Ovary (tissue), 7 donors: ENCODE measurements at regions not wholly inside any gene's neighbourhood (a gene's known extent, or its start where the extent isn't known, plus 50 kb on each side); places are given as distances from the start of the nearest gene placed in this dataset.

ENCODE experiments used
- DNase-seq, 5 donors: peaks; one replicate each; pipeline ENCODE4 v3.0.0-alpha.2; 2019 to 2020
- H3K27ac ChIP-seq, 2 donors: fragments of 200-600 bp; one replicate each; pipeline versions ENCODE4 v1.5.1 to v1.8.0; 2019 to 2022
- H3K27me3 ChIP-seq: fragments of 200-600 bp; one replicate; pipeline ENCODE4 v1.8.0; 2022
- H3K36me3 ChIP-seq: fragments of 200-600 bp; sonication (generic); one replicate; pipeline ENCODE4 v1.5.1; 2019
- H3K4me1 ChIP-seq: one replicate; pipeline ENCODE4 v1.8.1; 2013; ENCODE audit warnings: mild to moderate bottlenecking, moderate library complexity; ENCODE audit not compliant: insufficient read depth
- H3K4me3 ChIP-seq: fragments of 200-600 bp; sonication (generic); one replicate; pipeline ENCODE4 v1.5.1; 2017
- H3K9me3 ChIP-seq, 2 donors: fragments of 200-600 bp in 1 of 2; sonication (generic) in 1 of 2; one replicate each; pipeline versions ENCODE4 v1.5.1 to v1.8.1; 2013 to 2019; ENCODE audit warnings: mild to moderate bottlenecking in 1 of 2, moderate library complexity in 1 of 2
- EP300 ChIP-seq: sonication (generic); formaldehyde crosslinking; IDR thresholded peaks from one replicate; pipeline ENCODE4 v1.6.1; 2017; ENCODE audit warnings: antibody characterized with exemption
- POLR2A ChIP-seq: fragments of 450-650 bp; IDR thresholded peaks from one replicate; pipeline ENCODE4 v1.6.1; 2017; ENCODE audit warnings: antibody characterized with exemption, mild to moderate bottlenecking, moderate library complexity
- WGBS, 3 donors: extraction: QIAGEN DNeasy Blood & Tissue Kit in 1 of 3; methylation state at CpG; one replicate each; pipeline versions ENCODE4 v1.1.5 to v1.1.7; 2013 to 2017; 5-methylcytosine and 5-hydroxymethylcytosine counted together
- intact Hi-C, 4 donors: fragments of 100-400 bp; cut with DNase I; formaldehyde crosslinking; loops; one replicate each; pipeline versions ENCODE4 v1.11.0 to v1.15.1; 2022 to 2023
- TF ChIP-seq, protein P1 (sequence below), 3 donors: fragments of 450-650 bp in 2 of 3; fragments of 200-600 bp in 1 of 3; IDR thresholded peaks; one replicate each; pipeline versions ENCODE4 v1.5.1 to v1.8.0; 2016 to 2022; ENCODE audit warnings: antibody characterized with exemption in 3 of 3, mild to moderate bottlenecking in 1 of 3
- donor health status: DM: no; HTN: no; CAD: no; lungs with moderate emphysema.
- donor health status: DM: no; HTN: no; CAD: no.
- donor health status: Bipolar disorder and iron deficiency.
- donor health status: DM: no; HTN: no; CAD: no.
- donor health status: DM: yes; HTN: yes; CAD: no.

DNA sequence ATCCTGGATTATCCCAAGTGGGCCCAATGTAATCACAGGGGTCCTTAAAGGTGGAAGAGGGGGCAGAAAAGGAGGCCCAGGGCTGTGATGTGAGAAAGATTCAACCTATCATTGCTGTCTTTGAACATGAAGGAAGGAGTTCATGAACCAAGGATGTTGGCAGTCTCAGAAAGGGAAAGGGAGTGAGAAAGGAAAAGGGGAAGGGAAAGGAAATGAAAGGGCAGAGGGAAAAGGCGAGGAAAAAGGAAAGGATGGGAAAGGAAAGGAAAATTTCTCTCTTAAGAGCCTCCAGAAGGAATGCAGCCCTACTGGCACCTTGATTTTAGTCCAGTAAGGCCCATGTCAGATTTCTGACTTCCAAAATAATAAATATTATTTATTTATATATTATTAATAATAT is 687.8 kb downstream of the COL12A1 start:
- DNase-seq: no peak
- no peak overlapping the region for H3K4me3 ChIP-seq
- no peaks in the 10 kb centered on the region for H3K36me3 ChIP-seq
- no peaks in the 10 kb centered on the region for H3K27me3 ChIP-seq
- intact Hi-C loops: no loop called here
- TF ChIP-seq POLR2A (no peak), EP300 (no peak)
- TF ChIP-seq, protein P1, sequence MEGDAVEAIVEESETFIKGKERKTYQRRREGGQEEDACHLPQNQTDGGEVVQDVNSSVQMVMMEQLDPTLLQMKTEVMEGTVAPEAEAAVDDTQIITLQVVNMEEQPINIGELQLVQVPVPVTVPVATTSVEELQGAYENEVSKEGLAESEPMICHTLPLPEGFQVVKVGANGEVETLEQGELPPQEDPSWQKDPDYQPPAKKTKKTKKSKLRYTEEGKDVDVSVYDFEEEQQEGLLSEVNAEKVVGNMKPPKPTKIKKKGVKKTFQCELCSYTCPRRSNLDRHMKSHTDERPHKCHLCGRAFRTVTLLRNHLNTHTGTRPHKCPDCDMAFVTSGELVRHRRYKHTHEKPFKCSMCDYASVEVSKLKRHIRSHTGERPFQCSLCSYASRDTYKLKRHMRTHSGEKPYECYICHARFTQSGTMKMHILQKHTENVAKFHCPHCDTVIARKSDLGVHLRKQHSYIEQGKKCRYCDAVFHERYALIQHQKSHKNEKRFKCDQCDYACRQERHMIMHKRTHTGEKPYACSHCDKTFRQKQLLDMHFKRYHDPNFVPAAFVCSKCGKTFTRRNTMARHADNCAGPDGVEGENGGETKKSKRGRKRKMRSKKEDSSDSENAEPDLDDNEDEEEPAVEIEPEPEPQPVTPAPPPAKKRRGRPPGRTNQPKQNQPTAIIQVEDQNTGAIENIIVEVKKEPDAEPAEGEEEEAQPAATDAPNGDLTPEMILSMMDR (IDR thresholded peaks at IDR 0.05): no peak
- no peaks in the 10 kb centered on the region for H3K9me3 ChIP-seq
- H3K27ac ChIP-seq: no peak overlapping the region
- H3K4me1 ChIP-seq: no peaks in the 10 kb centered on the region
- WGBS, 3 donors: 82 to 95% (median 93%) methylated on average over 1 of the region's 1 CpG

DNA sequence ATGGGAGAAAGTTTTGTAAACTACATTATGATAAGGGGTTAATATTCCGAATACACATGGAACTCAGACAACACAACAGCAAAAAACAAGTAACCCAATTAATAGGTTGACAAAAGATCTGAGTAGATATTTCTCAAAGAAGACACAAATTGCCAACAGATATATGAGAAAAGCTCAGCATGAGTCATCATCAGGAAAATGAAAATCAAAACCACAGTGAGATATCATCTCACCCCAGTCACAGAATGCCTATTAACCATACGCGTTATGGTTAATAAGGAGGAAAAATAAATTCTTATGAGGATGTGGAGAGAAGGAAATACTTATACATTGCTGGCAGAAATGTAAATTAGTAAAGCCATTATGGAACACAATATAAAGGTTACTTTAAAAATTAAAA is 695.0 kb downstream of the COL12A1 start:
- Histone ChIP-seq H3K9me3 (no peaks in the 10 kb centered on the region), H3K36me3 (no peaks in the 10 kb centered on the region), H3K27me3 (no peaks in the 10 kb centered on the region), H3K27ac (no peak overlapping the region), H3K4me3 (no peak overlapping the region), H3K4me1 (no peaks in the 10 kb centered on the region)
- no peak for DNase-seq
- 92 to 94% (median 93%) methylated on average over 3 of the region's 3 CpGs for WGBS, 3 donors
- TF ChIP-seq POLR2A: no peak
- TF ChIP-seq, protein P1 (IDR thresholded peaks at IDR 0.05): no peak
- no peak for TF ChIP-seq EP300
- intact Hi-C loops: no loop called here

DNA sequence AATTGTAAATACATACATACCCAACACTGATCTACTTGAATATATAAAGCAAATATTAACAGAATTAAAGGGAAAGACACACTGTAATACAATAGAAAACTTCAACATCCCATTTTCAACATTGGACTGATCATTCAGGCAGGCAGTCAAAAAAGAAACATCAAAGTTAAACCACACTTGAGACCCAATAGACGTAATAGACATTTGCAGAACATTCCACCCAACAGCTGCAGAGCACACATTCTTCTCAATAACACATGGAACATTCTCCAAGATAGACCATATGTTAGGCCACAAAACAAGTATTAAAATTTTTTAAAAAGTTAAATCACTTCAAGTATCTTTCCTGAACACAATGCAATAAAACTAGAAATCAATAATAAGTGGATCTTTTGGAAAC is 698.2 kb downstream of the COL12A1 start:
- TF ChIP-seq, protein P1 (IDR thresholded peaks at IDR 0.05): no peak
- TF ChIP-seq POLR2A: no peak
- no peak for TF ChIP-seq EP300
- Histone ChIP-seq H3K27me3 (no peaks in the 10 kb centered on the region), H3K4me1 (no peaks in the 10 kb centered on the region), H3K9me3 (peaks cover 0 to 4% of the 10 kb centered on the region in 2 donors), H3K36me3 (no peaks in the 10 kb centered on the region), H3K27ac (no peak overlapping the region), H3K4me3 (no peak overlapping the region)
- WGBS, 3 donors: 71 to 85% (median 75%) methylated on average over 1 of the region's 1 CpG
- DNase-seq: no peak
- intact Hi-C loops: no loop called here

DNA sequence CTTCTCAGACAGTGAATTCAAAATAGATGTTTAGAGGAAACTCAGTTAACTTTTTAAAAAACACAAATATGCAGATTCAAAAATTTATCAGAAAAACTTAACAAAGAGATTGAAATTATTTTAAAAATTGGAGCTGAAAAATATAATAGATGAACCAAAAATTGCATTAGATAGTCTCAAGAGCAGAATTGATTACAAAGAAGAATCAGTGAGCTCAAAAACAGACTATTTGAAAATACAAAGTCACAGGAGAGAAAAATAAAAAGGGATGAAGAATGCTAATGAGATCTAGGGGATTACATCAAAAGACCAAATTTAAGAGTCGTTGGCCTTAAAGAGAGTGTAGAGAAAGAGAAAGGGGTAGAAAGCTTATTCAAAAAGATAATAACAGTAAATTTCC is 700.5 kb downstream of the COL12A1 start:
- TF ChIP-seq EP300 (no peak), POLR2A (no peak)
- TF ChIP-seq, protein P1 (IDR thresholded peaks at IDR 0.05): no peak
- intact Hi-C loops: no loop called here
- Histone ChIP-seq H3K4me1 (no peaks in the 10 kb centered on the region), H3K27me3 (no peaks in the 10 kb centered on the region), H3K9me3 (peaks cover 0 to 4% of the 10 kb centered on the region in 2 donors), H3K36me3 (no peaks in the 10 kb centered on the region), H3K4me3 (no peak overlapping the region), H3K27ac (no peak overlapping the region)
- 75 to 81% (median 80%) methylated on average over 1 of the region's 1 CpG for WGBS, 3 donors
- DNase-seq: no peak

DNA sequence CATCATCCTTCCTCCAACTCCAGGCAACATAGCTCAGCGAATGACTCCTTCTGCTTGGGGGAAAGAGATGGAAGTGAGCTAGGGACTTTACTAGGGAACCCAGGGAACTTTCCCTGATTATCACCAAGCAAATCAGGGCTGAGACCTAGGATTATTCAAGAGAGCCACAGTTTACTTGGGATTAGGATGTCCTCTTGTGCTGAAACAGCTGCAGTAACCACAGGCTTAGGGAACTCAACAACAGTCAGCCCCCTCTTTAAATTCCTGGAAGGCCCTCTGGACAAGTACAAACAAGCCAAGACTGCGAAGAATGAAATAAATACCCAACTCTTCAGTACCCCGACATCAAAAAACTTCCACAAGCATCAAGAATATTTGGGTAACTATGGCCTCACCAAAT is 700.9 kb downstream of the COL12A1 start:
- H3K4me1 ChIP-seq: no peaks in the 10 kb centered on the region
- intact Hi-C loops: no loop called here
- H3K27ac ChIP-seq: no peak overlapping the region
- no peak for DNase-seq
- H3K4me3 ChIP-seq: no peak overlapping the region
- no peaks in the 10 kb centered on the region for H3K36me3 ChIP-seq
- H3K9me3 ChIP-seq: peaks cover 0 to 4% of the 10 kb centered on the region in 2 donors
- 84 to 91% (median 89%) methylated on average over 3 of the region's 3 CpGs for WGBS, 3 donors
- H3K27me3 ChIP-seq: no peaks in the 10 kb centered on the region
- no peak for TF ChIP-seq EP300
- no peak for TF ChIP-seq POLR2A
- TF ChIP-seq, protein P1 (IDR thresholded peaks at IDR 0.05): no peak
